H1 (cell line): ENCODE measurements at regions not wholly inside any gene's neighbourhood (a gene's known extent, or its start where the extent isn't known, plus 50 kb on each side); places are given as distances from the start of the nearest gene placed in this dataset.

Experiments
- CHD7 ChIP-seq: fragments of 300-600 bp; sonication (generic); IDR thresholded peaks from 2 replicates; pipeline ENCODE4 v1.7.1; 2012; ENCODE audit warnings: low read length, moderate library complexity, mild to moderate bottlenecking, inconsistent platforms; ENCODE audit not compliant: insufficient replicate concordance
- CREB1 ChIP-seq: IDR thresholded peaks from 2 replicates; pipeline ENCODE4 v1.6.1; 2012; ENCODE audit warnings: inconsistent platforms
- CTBP2 ChIP-seq: IDR thresholded peaks from 2 replicates; pipeline ENCODE4 v1.7.0; 2011; ENCODE audit warnings: borderline replicate concordance, mild to moderate bottlenecking, moderate library complexity, mixed read lengths, low read length; ENCODE audit not compliant: insufficient read depth, insufficient read length
- EGR1 ChIP-seq: IDR thresholded peaks from 2 replicates; pipeline ENCODE4 v1.6.1; 2011; ENCODE audit warnings: low read depth, low read length, borderline replicate concordance
- EP300 ChIP-seq, 2 experiments: IDR thresholded peaks; 1 replicate in 1 of 2; 2 replicates in 1 of 2; pipeline ENCODE4 v1.6.1; 2011 to 2012; ENCODE audit warnings: low read depth in 2 of 2, low read length in 2 of 2, mild to moderate bottlenecking in 2 of 2, borderline replicate concordance in 1 of 2, inconsistent platforms in 1 of 2, moderate library complexity in 1 of 2
- KDM4A ChIP-seq: IDR thresholded peaks from one replicate; pipeline ENCODE4 v1.7.1; 2012; ENCODE audit warnings: low read depth, mild to moderate bottlenecking, moderate library complexity, low read length, inconsistent platforms; ENCODE audit not compliant: severe bottlenecking
- SRF ChIP-seq: IDR thresholded peaks from 2 replicates; pipeline ENCODE4 v1.6.1; 2011; ENCODE audit warnings: mild to moderate bottlenecking, low read depth, low read length, moderate library complexity
- TCF12 ChIP-seq: IDR thresholded peaks from 2 replicates; pipeline ENCODE4 v1.6.1; 2011; ENCODE audit warnings: low read depth, mild to moderate bottlenecking, low read length

- TF ChIP-seq EGR1 (no peak), TCF12 (no peak), EP300 (IDR thresholded peaks at IDR 0.05; ENCODE audit: borderline replicate concordance in 1 of 2, low read depth in 2 of 2, low read length in 2 of 2) (no peak), SRF (no peak), KDM4A (no peak), CREB1 (no peak), CTBP2 (no peak), CHD7 (no peak)
- TF ChIP-seq, all 59 proteins: peak for 0
These were observed 154.6 kb upstream of the GDF10 start (continued) for GRCh38 chr10:47145290-47145934.
